ENCODE measurements at regions not wholly inside any gene's neighbourhood (a gene's known extent, or its start where the extent isn't known, plus 50 kb on each side); places are given as distances from the start of the nearest gene placed in this dataset.

DNA sequence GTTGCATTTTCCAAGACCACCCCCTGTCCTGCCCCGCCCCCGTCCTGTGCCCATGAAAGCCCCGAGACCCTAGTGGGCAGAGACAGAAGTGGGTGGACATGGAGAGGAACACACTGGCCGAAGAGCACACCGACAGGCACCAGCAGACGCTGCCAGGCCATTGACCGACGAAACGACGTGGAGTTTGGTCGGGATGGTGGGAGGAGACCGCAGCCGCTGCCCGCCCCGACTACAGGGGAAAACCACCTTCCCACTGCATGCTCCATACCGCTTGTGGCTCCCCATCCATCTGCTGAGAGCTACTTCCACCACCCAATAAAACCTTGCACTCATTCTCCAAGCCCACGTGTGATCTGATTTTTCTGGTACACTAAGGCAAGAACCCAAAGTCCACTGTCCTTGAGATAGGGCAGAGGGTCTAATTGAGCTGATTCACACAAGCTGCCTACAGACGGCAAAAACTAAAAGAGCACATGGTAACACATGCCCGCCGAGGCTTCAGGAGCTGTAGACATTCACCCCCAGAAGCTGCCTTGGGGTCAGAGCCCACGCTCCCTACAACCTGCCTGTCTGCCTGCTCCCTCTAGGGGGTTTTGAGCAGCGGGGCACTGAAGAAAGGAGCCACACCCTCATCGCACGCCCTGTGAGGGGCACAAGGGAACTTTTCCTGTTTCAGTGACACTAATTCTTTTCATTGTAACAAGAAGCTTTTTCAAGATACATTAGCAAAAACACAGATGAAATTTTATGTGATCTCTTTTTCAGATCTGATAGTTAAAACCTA lies 81.2 kb upstream of the RAB3GAP2 start:
- no peak for DNase-seq

DNA sequence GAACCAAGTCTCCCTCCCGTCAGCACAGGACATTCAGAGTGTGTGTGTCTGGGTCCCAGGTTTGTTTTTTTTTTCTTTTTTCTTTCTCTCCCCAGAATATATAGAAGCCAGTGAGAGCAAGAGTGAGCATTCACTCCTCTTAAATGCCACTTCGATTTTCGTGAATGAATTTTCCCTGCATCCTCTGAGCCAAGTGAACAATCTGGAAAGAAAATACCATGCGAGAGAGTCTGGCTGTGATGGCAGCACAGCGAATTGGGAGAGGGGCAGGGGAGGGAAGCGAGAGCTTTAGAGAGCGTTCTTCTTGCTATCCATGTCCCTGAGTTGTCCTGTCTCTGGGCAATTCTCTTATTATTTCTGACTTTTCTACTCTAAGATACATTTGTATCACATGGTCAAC lies 76.0 kb upstream of the RAB3GAP2 start:
- DNase-seq: no peak

DNA sequence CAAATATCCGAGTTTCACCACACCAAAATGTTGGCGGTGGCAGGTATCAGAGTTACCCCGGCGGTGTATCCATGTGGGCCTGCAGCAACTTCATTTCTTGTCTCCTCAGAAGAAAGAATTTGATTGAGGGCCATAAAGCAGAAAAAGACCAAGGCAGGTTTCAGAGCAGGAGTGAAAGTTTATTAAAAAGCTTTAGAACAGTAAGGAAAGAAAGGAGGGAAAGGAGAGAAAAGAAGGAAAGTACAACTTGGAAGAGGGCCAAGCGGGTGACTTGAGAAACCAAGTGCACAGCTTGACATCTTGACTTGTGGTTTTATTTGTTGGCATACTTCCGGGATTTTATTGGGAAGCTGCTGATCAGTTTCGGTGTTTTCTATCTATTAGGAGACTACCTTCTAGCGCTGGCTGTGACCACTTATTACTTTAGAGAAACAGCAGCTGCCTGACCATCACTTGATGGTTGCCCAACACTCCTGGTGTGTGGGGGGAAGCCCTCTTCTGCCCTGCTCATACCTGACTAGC lies 75.5 kb upstream of the RAB3GAP2 start:
- DNase-seq: no peak

DNA sequence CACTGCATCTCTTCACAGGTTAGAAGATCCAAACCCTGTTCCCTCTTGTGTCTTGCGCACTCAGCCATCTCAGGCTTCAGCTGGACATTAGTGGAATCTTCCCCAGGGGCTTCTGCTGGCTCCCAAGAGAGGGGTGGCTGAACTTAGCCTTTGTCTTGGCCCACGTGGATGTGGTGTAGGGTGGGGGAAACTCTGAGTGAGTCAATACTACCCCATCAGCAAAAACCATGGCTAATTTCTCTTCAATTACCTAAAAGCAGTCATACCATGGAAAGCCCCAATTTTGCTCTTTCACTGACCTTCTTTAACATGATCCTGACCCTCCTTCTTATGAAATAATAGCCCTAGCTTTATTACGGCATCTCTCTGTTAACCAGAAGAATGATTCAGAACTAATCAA lies 72.5 kb upstream of the RAB3GAP2 start:
- DNase-seq: no peak

DNA sequence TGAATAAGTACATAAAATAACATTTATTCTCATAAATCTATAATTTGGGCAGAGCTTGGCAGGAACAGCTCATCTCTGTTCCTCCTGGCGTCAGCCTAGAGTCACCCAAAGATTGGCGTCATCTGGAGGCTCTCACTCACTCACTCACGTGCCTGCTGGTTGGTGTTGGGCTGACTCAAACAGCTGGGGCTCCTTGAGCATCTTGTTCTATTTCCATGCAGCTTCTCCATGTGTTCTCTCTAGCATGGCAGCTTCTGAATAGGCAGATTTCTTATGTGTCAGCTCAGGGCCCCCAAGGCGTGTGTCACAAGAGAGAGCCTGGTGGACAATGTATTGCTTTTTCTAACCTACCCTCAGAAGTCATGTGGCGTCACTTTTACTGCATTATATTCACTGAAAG lies 70.6 kb upstream of the RAB3GAP2 start:
- DNase-seq: no peak

DNA sequence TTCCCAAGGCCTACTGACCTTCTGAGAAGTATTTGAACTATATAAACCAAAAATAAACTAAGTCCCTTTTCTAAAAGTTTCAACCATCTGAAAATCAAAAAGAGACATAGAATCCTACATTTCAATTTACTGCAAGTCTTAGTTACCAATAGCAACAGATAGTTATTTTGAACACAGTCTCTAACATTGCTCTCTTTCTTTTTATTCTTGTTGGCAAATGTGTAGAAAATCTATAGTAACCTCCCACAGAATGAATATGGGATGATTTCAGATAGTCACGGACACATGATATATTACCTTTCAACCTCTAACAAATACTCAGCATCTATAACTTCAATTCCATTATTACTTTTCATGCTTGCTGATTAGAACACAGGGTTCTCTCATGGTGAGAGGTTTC lies 68.9 kb upstream of the RAB3GAP2 start:
- DNase-seq: no peak

DNA sequence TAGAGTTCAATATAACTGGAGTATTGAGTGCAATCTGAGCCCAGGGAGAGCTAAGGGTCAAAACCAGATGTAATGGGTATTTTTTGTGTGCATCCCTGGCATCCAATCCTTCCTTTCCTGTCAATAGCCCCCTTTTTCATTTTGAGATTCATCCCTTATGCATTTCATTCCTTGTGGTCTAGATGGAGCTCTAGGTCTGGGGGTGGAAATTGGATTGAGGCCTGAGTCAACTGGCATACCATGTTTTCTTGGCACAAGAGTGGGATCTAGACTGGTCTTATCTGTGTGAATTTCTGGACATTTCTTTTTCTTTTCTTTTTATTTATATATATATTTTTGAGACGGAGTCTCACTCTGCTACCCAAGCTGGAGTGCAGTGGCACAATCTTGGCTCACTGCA lies 67.3 kb upstream of the RAB3GAP2 start:
- no peak for DNase-seq

DNA sequence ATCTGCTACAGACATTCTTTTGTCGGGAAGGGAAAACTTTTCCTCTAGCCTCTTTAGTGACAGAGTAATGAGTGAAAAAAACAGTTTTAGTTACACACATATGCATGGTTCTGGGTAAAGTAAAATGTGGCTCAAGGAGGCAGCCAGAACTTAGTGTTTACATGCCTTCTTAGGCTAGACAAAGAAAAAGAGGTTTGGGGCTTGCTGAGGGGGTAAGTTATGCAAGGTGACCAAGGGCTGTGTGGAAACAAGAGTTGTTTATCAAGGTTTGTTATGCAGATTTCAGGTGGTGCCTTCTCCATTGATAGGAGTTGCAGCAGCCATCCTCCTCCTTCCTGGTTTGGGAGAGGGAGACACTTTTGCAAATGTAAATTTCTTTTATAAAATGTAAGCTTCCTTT lies 66.5 kb upstream of the RAB3GAP2 start:
- DNase-seq: no peak

DNA sequence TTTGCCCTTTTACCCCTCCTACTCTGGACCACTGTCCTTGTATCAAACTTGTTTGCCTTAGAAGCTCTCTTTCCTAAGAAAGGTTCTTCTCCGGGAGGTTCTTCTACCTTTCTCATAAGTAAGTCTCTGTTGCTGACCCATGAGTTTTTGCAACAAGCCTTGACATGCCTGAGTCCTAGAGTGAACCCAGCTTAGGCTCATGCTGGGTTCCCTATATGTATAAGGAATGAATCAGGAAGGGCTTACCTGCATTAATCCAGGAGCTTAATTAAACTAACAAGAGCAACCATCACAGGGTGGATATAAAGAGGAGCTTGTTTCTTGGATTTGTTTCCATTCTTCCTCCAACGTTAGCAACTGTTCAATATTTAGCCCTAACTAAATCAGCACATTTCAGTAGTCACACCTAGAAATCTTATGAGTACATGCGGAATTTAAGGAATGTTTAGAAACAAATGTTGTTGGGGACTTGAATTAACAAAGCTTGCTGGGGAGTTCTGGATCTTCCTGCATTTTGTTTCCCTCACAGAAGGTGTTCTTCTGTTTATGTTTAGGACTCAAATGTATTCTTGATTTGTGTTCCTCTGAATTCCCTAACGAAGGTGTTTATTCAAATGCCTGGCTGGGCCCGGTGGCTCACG lies 64.3 kb upstream of the RAB3GAP2 start:
- no peak for DNase-seq

DNA sequence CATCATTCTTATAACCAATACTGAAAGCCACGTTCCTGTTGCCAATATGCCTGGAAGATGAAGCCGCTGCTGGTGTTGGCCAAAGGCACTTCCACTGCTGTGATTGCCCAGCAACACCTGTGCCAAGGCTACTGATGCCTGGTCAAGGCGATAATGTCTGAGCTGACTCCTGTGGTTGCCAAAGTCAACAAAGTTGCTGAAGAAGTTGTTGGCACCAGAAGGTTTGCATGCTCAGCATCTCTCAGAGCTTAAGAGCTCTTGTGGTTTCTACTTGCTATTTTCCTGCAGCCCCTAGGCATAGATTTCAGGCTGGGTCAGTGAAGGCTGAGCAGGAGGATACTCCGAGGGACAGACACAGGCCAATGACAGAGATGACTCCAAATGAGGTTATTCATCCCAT lies 63.4 kb upstream of the RAB3GAP2 start:
- DNase-seq: no peak

DNA sequence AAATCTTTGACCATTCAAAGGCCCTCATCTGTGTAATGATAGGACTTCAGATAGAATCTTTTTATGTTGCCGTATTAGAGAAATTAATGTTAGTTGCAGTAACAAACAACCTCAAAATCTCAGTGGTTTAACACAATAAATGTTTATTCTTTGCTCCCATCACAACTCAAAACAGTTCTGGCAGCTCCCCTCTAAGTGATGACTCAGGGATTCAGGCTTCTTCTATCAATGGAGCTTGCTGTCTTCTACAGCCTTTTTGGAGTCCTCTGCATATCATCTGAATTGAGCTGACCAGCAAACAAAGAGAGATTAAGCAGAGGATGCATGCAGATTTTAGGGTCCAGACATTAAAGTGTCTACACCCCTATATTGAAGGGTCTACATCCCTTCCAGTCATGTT lies 59.1 kb upstream of the RAB3GAP2 start:
- no peak for DNase-seq

DNA sequence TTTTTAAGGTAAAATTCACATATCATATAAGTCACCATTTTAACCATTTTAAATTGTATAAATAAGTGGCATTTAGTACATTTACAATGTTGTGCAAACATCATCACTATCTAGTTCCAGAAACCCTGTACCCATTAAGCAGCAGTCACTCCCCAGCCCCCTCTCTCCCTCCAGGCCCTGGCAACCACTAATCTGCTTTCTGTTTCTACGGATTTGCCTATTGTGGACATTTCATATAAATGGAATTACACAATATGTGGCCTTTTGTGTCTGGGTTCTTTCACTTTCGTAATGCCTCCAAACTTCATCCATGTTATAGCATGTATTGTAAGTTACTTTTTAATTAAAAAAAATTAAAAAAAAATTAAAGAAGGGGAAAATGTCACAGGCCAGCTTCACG lies 58.0 kb upstream of the RAB3GAP2 start:
- DNase-seq: no peak

DNA sequence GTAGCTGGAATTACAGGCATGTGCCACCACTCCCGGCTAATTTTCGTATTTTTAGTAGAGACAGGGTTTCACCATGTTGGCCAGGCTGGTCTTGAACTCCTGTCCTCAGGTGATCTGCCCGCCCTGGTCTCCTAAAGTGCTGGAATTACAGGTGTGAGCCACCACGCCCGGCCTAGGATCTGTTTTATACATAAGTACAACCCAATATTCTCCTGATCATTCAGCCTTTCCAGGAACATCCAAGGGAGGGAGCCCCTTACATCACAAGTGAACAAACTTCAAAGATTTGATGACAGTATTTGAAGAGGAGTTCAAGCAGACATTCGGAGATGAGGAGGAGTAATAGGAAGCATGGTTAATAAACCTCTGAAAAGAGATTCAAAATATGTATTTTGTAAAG lies 54.9 kb upstream of the RAB3GAP2 start:
- no peak for DNase-seq

DNA sequence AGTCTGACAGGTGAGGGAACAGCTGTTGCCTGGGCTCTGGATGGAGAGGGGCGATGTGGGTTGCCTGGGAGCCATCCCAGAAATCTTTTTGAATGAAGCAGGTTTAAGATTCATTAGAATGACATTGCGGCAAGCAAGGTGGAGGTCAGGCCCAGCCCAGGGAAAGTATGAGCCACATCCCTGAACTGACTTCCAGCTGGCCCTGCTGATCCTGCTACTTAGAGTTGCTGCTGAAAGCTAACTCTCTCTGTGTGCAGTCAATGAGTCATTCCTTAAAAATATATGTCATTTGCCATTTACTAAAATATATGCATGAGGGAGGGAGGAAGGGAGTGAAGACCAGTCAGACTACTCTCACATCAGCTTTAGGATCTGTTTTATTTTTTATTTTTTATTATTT lies 54.3 kb upstream of the RAB3GAP2 start:
- no peak for DNase-seq

DNA sequence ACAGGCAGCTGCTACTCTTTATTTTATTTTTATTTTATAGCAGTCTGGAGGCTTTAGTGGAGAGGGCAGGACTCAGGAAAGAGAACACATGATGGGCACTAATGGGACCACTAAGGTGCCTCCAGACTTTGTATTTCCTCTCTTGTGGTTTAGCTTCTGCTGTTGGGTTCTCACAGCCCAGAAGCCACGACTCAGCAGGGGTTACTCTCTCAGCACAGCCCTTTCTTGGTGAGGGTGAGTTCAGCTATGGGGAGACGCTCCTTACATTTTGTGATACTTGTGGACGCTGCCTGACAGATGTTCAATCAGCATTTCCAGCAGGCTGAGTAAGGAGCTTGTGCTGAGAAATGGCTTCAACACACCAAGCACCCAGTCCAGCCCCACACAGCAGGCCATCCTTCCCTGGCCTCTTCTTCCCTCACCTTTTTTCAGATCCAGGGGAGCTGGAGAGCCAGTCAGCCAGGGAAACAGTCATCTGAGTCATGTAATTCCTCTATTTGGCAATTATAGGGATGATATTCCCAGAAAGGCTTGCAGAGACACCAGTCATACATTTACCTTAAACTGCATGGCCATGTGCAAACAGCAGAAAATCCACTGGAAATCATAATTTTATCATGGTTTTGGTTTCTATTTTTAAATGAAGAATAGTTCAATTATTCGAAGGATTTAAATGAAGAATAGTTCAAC lies 53.2 kb upstream of the RAB3GAP2 start:
- DNase-seq: no peak

DNA sequence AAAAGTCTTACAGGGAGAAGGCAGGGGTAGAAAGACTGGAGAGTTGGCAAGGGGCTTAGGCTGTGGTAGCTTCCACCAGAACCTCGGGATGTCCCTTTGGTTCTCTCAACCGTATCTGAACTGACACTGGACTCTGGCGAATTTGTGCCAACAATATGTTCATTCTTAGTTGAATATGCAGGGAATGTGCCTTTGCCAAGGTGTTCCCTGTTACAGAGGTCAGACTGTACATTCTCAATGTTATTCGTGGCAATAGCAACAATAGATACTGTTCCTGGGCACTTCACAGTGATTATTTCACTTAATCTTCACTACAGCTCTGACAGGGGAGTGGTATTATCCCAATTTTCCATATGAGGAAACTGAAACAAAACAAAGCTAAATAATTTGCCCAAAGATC lies 51.5 kb upstream of the RAB3GAP2 start:
- DNase-seq: no peak

DNA sequence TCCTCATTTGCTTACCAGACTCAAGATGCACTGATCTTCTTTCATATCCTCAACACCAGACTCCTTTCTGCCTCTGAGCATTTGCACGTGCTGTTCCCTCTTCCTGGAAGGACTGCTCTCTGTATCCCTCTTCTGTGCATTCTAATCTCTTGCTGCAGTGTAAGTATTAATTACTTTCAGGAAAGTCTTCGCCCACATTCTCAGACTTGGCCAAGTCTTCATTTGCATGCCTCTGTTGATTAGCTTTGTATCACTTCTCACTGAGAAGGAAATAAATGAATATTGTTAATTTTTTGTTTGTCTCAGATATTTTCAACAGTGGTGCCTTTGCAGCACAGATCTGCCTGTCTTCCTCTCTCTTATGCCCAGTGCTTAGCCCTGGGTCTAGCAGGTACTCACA lies 50.3 kb upstream of the RAB3GAP2 start:
- DNase-seq: no peak
